Activated CD8-positive, alpha-beta T cell treated with anti-CD3 and anti-CD28 coated beads for 36 hours (primary cell): ENCODE measurements at regions not wholly inside any gene's neighbourhood (a gene's known extent, or its start where the extent isn't known, plus 50 kb on each side); places are given as distances from the start of the nearest gene placed in this dataset.

Experiments
- ATAC-seq: fragments of 200-7000 bp; cut with Tn5 transposase; one replicate; pipeline ENCODE4 v1.10.0; 2021; ENCODE audit warnings: mild to moderate bottlenecking, moderate library complexity
- CTCF ChIA-PET: fragments of 350-600 bp; sonication (Branson Sonifier 250); formaldehyde crosslinking; loops from one replicate; lab custom pipeline; 2021; ENCODE audit warnings: antibody characterized with exemption; lab: Charles Lee
- POLR2A ChIA-PET: fragments of 350-600 bp; sonication (Branson Sonifier 250); formaldehyde crosslinking; loops from one replicate; lab custom pipeline; 2021; ENCODE audit warnings: antibody characterized with exemption; lab: Charles Lee
- DNase-seq: peaks from one replicate; pipeline ENCODE4 v3.0.0-alpha.2; 2020
- H3K27ac Mint-ChIP-seq: one replicate; pipeline ENCODE4 v1.8.0; 2021; ENCODE audit warnings: mild to moderate bottlenecking, mixed read lengths
- H3K27me3 Mint-ChIP-seq: one replicate; pipeline ENCODE4 v1.8.0; 2021; ENCODE audit warnings: mixed read lengths
- H3K36me3 Mint-ChIP-seq: one replicate; pipeline ENCODE4 v1.8.0; 2021; ENCODE audit warnings: low read depth, mixed read lengths
- H3K4me1 Mint-ChIP-seq: one replicate; pipeline ENCODE4 v1.8.0; 2021; ENCODE audit warnings: low read depth, mixed read lengths
- H3K4me3 Mint-ChIP-seq: one replicate; pipeline ENCODE4 v1.8.0; 2021; ENCODE audit warnings: mild to moderate bottlenecking, moderate library complexity, mixed read lengths
- H3K9me3 Mint-ChIP-seq: one replicate; pipeline ENCODE4 v1.8.0; 2021; ENCODE audit warnings: mixed read lengths
- intact Hi-C: fragments of 100-400 bp; cut with micrococcal nuclease; formaldehyde crosslinking; loops from one replicate; pipeline ENCODE4 v1.10.0; 2022
- TF ChIP-seq, protein P1 (sequence below): fragments of 200-600 bp; IDR thresholded peaks from one replicate; pipeline ENCODE4 v1.8.0; 2022; ENCODE audit warnings: antibody characterized with exemption, mild to moderate bottlenecking

DNA sequence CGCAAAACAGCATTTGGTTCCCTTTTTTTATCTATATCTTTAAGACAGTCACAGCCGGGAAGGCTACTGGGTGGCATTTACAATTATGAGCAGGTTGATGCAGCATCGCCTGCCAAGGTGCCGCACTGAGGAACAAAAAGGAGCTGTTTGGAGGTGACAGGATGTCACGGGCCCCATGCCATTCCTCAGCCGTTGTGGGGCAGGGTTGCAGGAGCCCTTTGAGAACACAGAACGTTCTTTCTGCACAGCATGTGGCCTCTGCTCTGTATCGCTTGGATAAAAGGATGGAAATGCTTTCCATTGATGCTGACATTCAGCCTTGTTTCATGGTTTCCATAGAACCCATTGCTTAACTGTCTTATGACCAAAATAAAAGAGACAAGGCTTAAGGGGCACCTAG lies 141.9 kb upstream of the CDH5 start:
- Mint-ChIP-seq H3K4me1 (peaks cover 5% of the 10 kb centered on the region), H3K27me3 (no peaks in the 10 kb centered on the region), H3K27ac (no peak overlapping the region), H3K9me3 (no peaks in the 10 kb centered on the region), H3K4me3 (no peak overlapping the region), H3K36me3 (no peaks in the 10 kb centered on the region)
- ChIA-PET POLR2A (no interaction called here), CTCF (no interaction called here)
- intact Hi-C loops: no loop called here
- DNase-seq (no peak), ATAC-seq (no peak)
- TF ChIP-seq, protein P1, sequence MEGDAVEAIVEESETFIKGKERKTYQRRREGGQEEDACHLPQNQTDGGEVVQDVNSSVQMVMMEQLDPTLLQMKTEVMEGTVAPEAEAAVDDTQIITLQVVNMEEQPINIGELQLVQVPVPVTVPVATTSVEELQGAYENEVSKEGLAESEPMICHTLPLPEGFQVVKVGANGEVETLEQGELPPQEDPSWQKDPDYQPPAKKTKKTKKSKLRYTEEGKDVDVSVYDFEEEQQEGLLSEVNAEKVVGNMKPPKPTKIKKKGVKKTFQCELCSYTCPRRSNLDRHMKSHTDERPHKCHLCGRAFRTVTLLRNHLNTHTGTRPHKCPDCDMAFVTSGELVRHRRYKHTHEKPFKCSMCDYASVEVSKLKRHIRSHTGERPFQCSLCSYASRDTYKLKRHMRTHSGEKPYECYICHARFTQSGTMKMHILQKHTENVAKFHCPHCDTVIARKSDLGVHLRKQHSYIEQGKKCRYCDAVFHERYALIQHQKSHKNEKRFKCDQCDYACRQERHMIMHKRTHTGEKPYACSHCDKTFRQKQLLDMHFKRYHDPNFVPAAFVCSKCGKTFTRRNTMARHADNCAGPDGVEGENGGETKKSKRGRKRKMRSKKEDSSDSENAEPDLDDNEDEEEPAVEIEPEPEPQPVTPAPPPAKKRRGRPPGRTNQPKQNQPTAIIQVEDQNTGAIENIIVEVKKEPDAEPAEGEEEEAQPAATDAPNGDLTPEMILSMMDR: no peak

DNA sequence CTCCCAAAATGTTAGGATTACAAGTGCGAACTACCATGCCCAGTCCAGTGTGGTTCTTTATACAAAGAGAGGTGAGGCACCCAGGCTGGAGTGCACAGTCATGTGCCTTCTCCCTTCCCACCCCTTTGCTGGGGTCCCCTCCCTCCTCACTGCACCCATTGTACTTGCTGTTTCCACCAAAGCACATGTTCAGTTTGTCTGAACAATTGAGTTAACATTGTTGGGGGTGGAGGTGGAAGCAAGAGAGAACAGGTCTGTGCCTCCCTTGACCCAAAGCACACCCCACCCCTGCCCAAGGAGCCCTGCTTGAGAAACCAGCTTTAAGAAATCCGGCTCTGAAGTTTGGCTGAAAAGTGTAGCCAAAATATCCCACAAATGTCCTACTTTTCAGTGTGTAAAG lies 142.3 kb upstream of the CDH5 start:
- peaks cover 4% of the 10 kb centered on the region for H3K4me1 Mint-ChIP-seq
- no peaks in the 10 kb centered on the region for H3K36me3 Mint-ChIP-seq
- H3K27ac Mint-ChIP-seq: no peak overlapping the region
- POLR2A ChIA-PET: no interaction called here
- DNase-seq (no peak), ATAC-seq (no peak)
- no peaks in the 10 kb centered on the region for H3K27me3 Mint-ChIP-seq
- TF ChIP-seq, protein P1: no peak
- H3K4me3 Mint-ChIP-seq: no peak overlapping the region
- intact Hi-C loops: no loop called here
- H3K9me3 Mint-ChIP-seq: no peaks in the 10 kb centered on the region
- CTCF ChIA-PET: no interaction called here

DNA sequence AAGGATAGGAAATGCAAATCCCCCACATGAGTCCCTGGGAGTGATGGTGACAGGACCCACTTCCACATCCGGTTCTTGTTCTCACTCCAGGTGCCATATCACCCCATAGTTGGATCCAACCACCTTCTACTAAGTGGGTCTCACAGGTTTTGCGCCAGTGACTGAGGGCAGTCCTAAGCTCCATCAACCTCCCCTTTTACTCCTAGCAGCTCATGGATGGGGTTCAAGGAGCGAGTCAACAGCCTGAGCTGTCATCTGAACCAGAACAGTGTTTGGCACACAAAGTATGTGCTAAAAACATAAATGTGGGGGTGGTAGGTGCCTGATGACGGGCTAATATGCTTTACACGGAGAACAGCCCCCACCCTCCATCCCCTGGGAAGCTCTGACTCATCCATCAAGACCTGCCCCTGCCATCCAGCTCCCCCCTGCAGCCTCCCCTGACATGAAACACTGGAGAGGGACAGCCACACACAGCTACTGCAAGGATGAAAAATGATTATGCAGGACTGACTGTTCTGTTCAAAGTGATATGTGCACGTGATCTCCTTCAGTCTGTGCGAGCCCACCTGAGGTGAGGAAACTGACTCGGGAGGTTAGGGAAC lies 143.2 kb upstream of the CDH5 start:
- H3K36me3 Mint-ChIP-seq: no peaks in the 10 kb centered on the region
- no peak overlapping the region for H3K4me3 Mint-ChIP-seq
- CTCF ChIA-PET: no interaction called here
- POLR2A ChIA-PET: no interaction called here
- intact Hi-C loops: no loop called here
- H3K27me3 Mint-ChIP-seq: peaks cover 5% of the 10 kb centered on the region
- H3K9me3 Mint-ChIP-seq: no peaks in the 10 kb centered on the region
- peaks cover 1% of the 10 kb centered on the region for H3K4me1 Mint-ChIP-seq
- DNase-seq (no peak), ATAC-seq (no peak)
- TF ChIP-seq, protein P1: no peak
- no peak overlapping the region for H3K27ac Mint-ChIP-seq

DNA sequence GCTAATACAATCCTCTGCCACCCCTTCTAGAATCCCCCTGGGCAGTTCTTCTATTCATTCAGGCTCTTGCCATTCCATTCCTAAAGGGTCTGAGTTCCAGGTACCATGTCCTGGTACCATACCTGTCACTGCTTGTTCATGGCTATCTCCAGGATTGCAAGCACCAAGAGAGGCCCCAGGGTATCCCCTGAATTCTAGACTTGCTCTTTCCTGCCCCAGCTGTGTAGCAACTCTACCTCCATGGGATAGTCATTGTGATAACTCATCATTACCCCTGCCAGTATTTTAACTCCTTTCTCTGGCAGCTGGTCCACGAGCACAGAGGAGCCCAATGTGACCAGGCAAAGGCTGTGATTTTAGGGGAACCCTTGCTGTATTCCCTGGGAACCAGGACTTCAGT lies 143.7 kb upstream of the CDH5 start:
- no peak for DNase-seq

DNA sequence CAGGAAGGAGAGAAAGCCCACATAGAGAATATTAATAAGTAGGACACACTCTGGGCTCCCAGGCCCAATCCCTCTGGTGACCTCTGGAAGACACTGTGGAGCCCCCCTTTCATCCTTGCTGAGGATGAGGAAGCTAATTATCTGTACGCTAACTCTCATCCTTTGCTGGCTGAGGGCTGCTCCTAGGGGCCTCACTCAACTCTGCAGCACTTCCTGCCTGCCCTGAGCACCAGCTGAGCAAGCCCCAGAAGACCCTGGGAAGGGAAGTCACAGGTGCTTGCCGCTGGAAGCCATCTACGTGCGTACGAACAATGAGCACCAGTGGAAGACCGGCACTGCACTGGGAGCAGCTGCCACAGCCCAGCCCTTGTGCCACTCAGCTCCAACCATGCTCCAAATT lies 145.8 kb upstream of the CDH5 start:
- intact Hi-C loops: no loop called here
- ATAC-seq: peak; percentile 39
- H3K4me1 Mint-ChIP-seq: peaks cover 1% of the 10 kb centered on the region
- ChIA-PET CTCF (no interaction called here), POLR2A (no interaction called here)
- DNase-seq: peak; percentile 12
- H3K36me3 Mint-ChIP-seq: no peaks in the 10 kb centered on the region
- H3K4me3 Mint-ChIP-seq: no peak overlapping the region
- no peak overlapping the region for H3K27ac Mint-ChIP-seq
- H3K9me3 Mint-ChIP-seq: no peaks in the 10 kb centered on the region
- TF ChIP-seq, protein P1: no peak
- peaks cover 5% of the 10 kb centered on the region for H3K27me3 Mint-ChIP-seq

More for the DNA sequence above, 143.7 kb upstream of the CDH5 start:
- ChIA-PET POLR2A (no interaction called here), CTCF (no interaction called here)
- no peak overlapping the region for H3K27ac Mint-ChIP-seq
- TF ChIP-seq, protein P1: no peak
- no peaks in the 10 kb centered on the region for H3K36me3 Mint-ChIP-seq
- peaks cover 1% of the 10 kb centered on the region for H3K4me1 Mint-ChIP-seq
- no peak overlapping the region for H3K4me3 Mint-ChIP-seq
- ATAC-seq: no peak
- H3K9me3 Mint-ChIP-seq: no peaks in the 10 kb centered on the region
- peaks cover 5% of the 10 kb centered on the region for H3K27me3 Mint-ChIP-seq
- intact Hi-C loops: no loop called here
